ENCODE measurements at regions not wholly inside any gene's neighbourhood (a gene's known extent, or its start where the extent isn't known, plus 50 kb on each side); places are given as distances from the start of the nearest gene placed in this dataset.

- Histone ChIP-seq H3K9me3 (replicated peaks in 1 of 3) (no peaks in the 10 kb centered on the region), H3K27me3 (no peaks in the 10 kb centered on the region), H3K4me3 (no peak overlapping the region), H3K4me1 (replicated peaks in 1 of 2) (no peaks in the 10 kb centered on the region), H3K36me3 (replicated peaks in 1 of 2) (no peaks in the 10 kb centered on the region), H3K27ac (no peak overlapping the region)
- intact Hi-C loops (cut with DNase I) = no loop called here
- TF ChIP-seq POLR2A (IDR thresholded peaks at IDR 0.05) (no peak), CTCF (IDR thresholded peaks at IDR 0.05) (no peak)
- WGBS, 4 donors = 89 to 92% (median 91%) methylated on average over 4 of the region's 4 CpGs
- no peak for DNase-seq
These were observed 296.5 kb upstream of the DMAC1 start for GRCh38 chr9:8096091-8096490.

- DNase-seq = no peak
- Histone ChIP-seq H3K27me3 (no peaks in the 10 kb centered on the region), H3K9me3 (replicated peaks in 1 of 3) (no peaks in the 10 kb centered on the region), H3K4me3 (no peak overlapping the region), H3K27ac (no peak overlapping the region), H3K36me3 (replicated peaks in 1 of 2) (no peaks in the 10 kb centered on the region), H3K4me1 (replicated peaks in 1 of 2) (no peaks in the 10 kb centered on the region)
- intact Hi-C loops (cut with DNase I) = no loop called here
- TF ChIP-seq CTCF (IDR thresholded peaks at IDR 0.05) = no peak
- no peak for TF ChIP-seq POLR2A (IDR thresholded peaks at IDR 0.05)
- WGBS, 4 donors = 59 to 65% (median 61%) methylated on average over 3 of the region's 3 CpGs
These were observed 296.1 kb upstream of the DMAC1 start for GRCh38 chr9:8095672-8096086.

- H3K4me1 ChIP-seq (replicated peaks in 1 of 2) = no peaks in the 10 kb centered on the region
- intact Hi-C loops (cut with DNase I) = no loop called here
- DNase-seq = no peak
- no peaks in the 10 kb centered on the region for H3K36me3 ChIP-seq (replicated peaks in 1 of 2)
- no peaks in the 10 kb centered on the region for H3K27me3 ChIP-seq
- H3K27ac ChIP-seq = no peak overlapping the region
- no peak overlapping the region for H3K4me3 ChIP-seq
- TF ChIP-seq POLR2A (IDR thresholded peaks at IDR 0.05) (no peak), CTCF (IDR thresholded peaks at IDR 0.05) (no peak)
- no peaks in the 10 kb centered on the region for H3K9me3 ChIP-seq (replicated peaks in 1 of 3)
These were observed 288.9 kb upstream of the DMAC1 start for GRCh38 chr9:8088477-8088876.

GRCh38 chr9:8085986-8086385 is 286.4 kb upstream of the DMAC1 start:
- H3K4me1 ChIP-seq (replicated peaks in 1 of 2) = no peaks in the 10 kb centered on the region
- no peaks in the 10 kb centered on the region for H3K9me3 ChIP-seq (replicated peaks in 1 of 3)
- WGBS, 4 donors = 57 to 80% (median 69%) methylated on average over 1 of the region's 1 CpG
- no peak overlapping the region for H3K27ac ChIP-seq
- no peaks in the 10 kb centered on the region for H3K36me3 ChIP-seq (replicated peaks in 1 of 2)
- no peak for DNase-seq
- no peaks in the 10 kb centered on the region for H3K27me3 ChIP-seq
- intact Hi-C loops (cut with DNase I) = no loop called here
- no peak overlapping the region for H3K4me3 ChIP-seq
- no peak for TF ChIP-seq CTCF (IDR thresholded peaks at IDR 0.05)

Measured in adrenal gland (tissue), 9 donors.